Lung (tissue), 11 donors: ENCODE measurements at regions not wholly inside any gene's neighbourhood (a gene's known extent, or its start where the extent isn't known, plus 50 kb on each side); places are given as distances from the start of the nearest gene placed in this dataset.

Source experiments
- ATAC-seq: fragments of 200-7000 bp; cut with Tn5 transposase; one replicate; pipeline ENCODE4 v1.9.1; 2020; ENCODE audit warnings: moderate number of reproducible peaks; ENCODE audit not compliant: insufficient read depth, low FRiP score
- DNase-seq, 3 donors: peaks; one replicate each; pipeline ENCODE4 v3.0.0-alpha.2; 2013 to 2017
- H3K27ac ChIP-seq, 2 donors: one replicate each; pipeline ENCODE4 v1.5.1; 2013; ENCODE audit warnings: mild to moderate bottlenecking in 2 of 2, moderate library complexity in 2 of 2, control low read depth in 1 of 2, inconsistent platforms in 1 of 2, low read depth in 1 of 2, low read length in 1 of 2
- H3K27me3 ChIP-seq, 3 donors: one replicate each; pipeline ENCODE4 v1.5.1; 2013; ENCODE audit warnings: low read length in 2 of 3; ENCODE audit not compliant: control insufficient read depth in 3 of 3, insufficient read depth in 3 of 3
- H3K36me3 ChIP-seq, 4 donors: one replicate each; pipeline ENCODE4 v1.5.1; 2013; ENCODE audit warnings: low read length in 4 of 4, mild to moderate bottlenecking in 1 of 4, moderate library complexity in 1 of 4; ENCODE audit not compliant: control insufficient read depth in 4 of 4, insufficient read depth in 4 of 4
- H3K4me1 ChIP-seq, 5 donors: one replicate each; pipeline ENCODE4 v1.5.1; 2013; ENCODE audit warnings: low read length in 5 of 5, mild to moderate bottlenecking in 2 of 5, moderate library complexity in 1 of 5; ENCODE audit not compliant: control insufficient read depth in 5 of 5, insufficient read depth in 5 of 5
- H3K4me3 ChIP-seq: one replicate; pipeline ENCODE4 v1.5.1; 2013; ENCODE audit warnings: mild to moderate bottlenecking, control low read depth, moderate library complexity
- H3K9ac ChIP-seq, 2 donors: one replicate each; pipeline ENCODE4 v1.5.1; 2013; ENCODE audit warnings: low read length in 2 of 2, control low read depth in 1 of 2; ENCODE audit not compliant: insufficient read depth in 1 of 2
- H3K9me3 ChIP-seq, 4 donors: one replicate each; pipeline ENCODE4 v1.5.1; 2013; ENCODE audit warnings: low read length in 3 of 4, mild to moderate bottlenecking in 1 of 4, moderate library complexity in 1 of 4; ENCODE audit not compliant: control insufficient read depth in 4 of 4, insufficient read depth in 3 of 4
- WGBS, 2 donors: extraction: QIAGEN DNeasy Blood & Tissue Kit; methylation state at CpG; one replicate each; pipeline ENCODE4 v1.1.7; 2013; 5-methylcytosine and 5-hydroxymethylcytosine counted together
- TF ChIP-seq, protein P1 (sequence below): IDR thresholded peaks from 2 replicates; pipeline ENCODE4 v1.5.1; 2012; ENCODE audit warnings: mild to moderate bottlenecking; ENCODE audit errors: control extremely low read depth, extremely low read depth
- donor health status: control.
- donor health status: control.
- donor health status: Bipolar disorder and iron deficiency.
- donor health status: healthy.
- donor health status: DM: yes; HTN: yes; CAD: no.

DNA sequence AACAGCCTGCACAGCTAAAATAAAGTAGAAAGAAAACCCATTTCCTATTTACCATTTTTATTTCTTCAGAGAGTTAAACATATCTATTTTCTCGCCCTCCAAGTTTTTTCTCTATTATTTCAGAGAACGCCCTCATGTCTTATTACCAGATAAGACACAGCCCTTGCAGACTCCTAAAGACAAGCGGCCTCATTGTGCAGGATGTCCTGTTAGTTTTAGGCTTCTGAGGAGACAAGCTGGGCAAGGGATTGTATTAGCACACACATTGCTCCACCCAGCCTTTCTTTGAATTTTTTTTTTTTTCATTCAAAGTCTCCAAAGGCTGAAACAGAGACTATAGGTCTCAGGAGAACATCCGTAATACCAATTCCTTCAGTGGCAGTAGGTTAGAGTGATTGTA lies 101.8 kb upstream of the UBL3 start:
- no peaks in the 10 kb centered on the region for H3K9me3 ChIP-seq
- H3K4me1 ChIP-seq, result peaks cover 0 to 3% (median 0%) of the 10 kb centered on the region in 5 donors
- no peak overlapping the region for H3K4me3 ChIP-seq
- no peaks in the 10 kb centered on the region for H3K36me3 ChIP-seq
- H3K9ac ChIP-seq, result no peak overlapping the region
- DNase-seq (no peak), ATAC-seq (no peak)
- TF ChIP-seq, protein P1, sequence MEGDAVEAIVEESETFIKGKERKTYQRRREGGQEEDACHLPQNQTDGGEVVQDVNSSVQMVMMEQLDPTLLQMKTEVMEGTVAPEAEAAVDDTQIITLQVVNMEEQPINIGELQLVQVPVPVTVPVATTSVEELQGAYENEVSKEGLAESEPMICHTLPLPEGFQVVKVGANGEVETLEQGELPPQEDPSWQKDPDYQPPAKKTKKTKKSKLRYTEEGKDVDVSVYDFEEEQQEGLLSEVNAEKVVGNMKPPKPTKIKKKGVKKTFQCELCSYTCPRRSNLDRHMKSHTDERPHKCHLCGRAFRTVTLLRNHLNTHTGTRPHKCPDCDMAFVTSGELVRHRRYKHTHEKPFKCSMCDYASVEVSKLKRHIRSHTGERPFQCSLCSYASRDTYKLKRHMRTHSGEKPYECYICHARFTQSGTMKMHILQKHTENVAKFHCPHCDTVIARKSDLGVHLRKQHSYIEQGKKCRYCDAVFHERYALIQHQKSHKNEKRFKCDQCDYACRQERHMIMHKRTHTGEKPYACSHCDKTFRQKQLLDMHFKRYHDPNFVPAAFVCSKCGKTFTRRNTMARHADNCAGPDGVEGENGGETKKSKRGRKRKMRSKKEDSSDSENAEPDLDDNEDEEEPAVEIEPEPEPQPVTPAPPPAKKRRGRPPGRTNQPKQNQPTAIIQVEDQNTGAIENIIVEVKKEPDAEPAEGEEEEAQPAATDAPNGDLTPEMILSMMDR, result no peak
- no peak overlapping the region for H3K27ac ChIP-seq
- 84 to 86% methylated on average over 4 of the region's 4 CpGs for WGBS, 2 donors
- H3K27me3 ChIP-seq, result no peaks in the 10 kb centered on the region

DNA sequence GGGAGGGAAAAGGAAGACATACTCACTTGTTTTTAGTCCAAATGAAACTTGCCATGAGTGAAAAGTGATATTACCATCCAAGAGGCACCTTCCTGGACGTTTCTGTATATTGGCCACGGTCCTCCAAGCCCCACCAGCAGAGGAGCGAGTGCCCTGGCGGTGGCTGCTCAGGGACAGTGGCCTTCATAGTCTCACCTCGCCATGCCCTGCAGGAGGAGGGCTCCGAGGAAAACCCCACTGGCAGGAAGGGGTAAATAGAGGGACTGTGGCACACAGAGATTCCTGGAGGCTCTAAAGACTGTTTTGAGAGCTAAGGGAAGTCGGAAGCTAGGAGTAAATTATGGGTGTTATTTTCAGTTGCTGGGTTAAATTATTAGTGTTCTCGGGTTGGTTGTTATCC lies 98.4 kb upstream of the UBL3 start:
- Histone ChIP-seq H3K9me3 (no peaks in the 10 kb centered on the region), H3K4me3 (no peak overlapping the region), H3K4me1 (no peaks in the 10 kb centered on the region), H3K27ac (no peak overlapping the region), H3K9ac (no peak overlapping the region), H3K36me3 (no peaks in the 10 kb centered on the region), H3K27me3 (no peaks in the 10 kb centered on the region)
- DNase-seq (no peak), ATAC-seq (no peak)
- TF ChIP-seq, protein P1, result no peak
- WGBS, 2 donors, result 85% methylated on average over 8 of the region's 8 CpGs

DNA sequence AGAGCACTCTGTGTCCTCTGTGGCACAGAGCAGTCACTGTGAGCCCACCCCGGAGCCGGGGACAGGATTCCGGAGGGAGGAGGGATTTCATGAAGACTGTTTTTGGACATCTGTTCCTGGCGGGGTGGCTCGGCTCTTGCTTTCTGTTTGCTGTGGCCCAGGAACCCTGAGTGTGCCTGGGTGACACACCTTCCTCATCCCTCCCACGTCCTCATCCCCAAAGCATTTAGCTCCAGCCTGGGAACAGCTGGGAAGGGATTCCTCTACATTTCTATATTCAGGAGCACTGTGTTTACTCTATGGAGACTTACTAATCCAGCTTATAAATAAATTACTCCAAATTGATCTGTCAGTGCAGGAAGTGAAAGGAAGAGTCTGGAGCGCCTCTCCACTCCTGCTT lies 97.8 kb upstream of the UBL3 start:
- H3K36me3 ChIP-seq, result no peaks in the 10 kb centered on the region
- DNase-seq (no peak), ATAC-seq (no peak)
- H3K27ac ChIP-seq, result no peak overlapping the region
- no peak overlapping the region for H3K4me3 ChIP-seq
- H3K4me1 ChIP-seq, result no peaks in the 10 kb centered on the region
- H3K27me3 ChIP-seq, result no peaks in the 10 kb centered on the region
- H3K9ac ChIP-seq, result no peak overlapping the region
- TF ChIP-seq, protein P1, result no peak
- no peaks in the 10 kb centered on the region for H3K9me3 ChIP-seq
- 71% methylated on average over 7 of the region's 7 CpGs for WGBS, 2 donors

DNA sequence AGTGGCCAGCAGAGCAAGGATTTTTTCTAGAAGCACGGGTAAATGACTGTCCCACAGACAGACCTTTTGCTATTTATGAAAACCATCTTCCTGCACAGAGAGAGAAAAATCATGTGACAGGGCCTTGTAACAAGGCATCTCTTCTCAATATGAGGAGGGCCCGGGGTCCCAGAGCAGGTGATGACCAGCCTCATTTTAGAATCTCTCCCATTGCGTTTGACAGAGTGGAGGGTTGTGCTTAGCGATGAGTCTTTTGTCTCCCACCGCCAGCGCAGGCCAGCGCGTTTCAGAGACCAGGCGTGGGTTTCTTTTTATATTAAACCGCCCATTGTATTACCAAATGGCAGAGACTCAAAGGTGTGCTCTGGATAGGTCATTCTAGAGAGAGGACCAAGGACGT lies 97.4 kb upstream of the UBL3 start:
- ATAC-seq, result no peak
- TF ChIP-seq, protein P1, result no peak
- 93 to 98% methylated on average over 11 of the region's 11 CpGs for WGBS, 2 donors
- Histone ChIP-seq H3K27me3 (no peaks in the 10 kb centered on the region), H3K9ac (no peak overlapping the region), H3K36me3 (no peaks in the 10 kb centered on the region), H3K27ac (no peak overlapping the region), H3K4me3 (no peak overlapping the region), H3K9me3 (no peaks in the 10 kb centered on the region), H3K4me1 (no peaks in the 10 kb centered on the region)
- no peak for DNase-seq
